ENCODE measurements at regions not wholly inside any gene's neighbourhood (a gene's known extent, or its start where the extent isn't known, plus 50 kb on each side); places are given as distances from the start of the nearest gene placed in this dataset.
A peak's percentile ranks its signal among the peaks of the same experiment; 100 is the strongest.

DNA sequence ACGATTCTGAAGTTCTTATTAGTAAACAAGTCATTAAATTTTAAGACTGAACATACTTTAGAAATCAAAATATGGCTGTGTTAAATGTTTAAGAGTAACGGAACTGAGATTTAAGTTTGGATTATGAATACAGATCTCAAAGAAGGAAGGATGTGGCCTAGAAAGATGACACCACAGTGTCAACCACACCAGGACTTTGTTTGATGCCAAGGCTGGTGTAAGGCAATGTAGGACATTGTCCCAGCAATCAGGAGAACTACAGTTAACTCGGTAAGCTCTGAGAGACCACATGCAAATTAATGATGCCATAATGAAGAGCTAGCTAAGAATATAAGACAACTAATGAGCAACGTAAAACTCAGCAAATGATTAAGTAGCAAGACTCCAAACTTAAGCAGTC lies 932.9 kb downstream of the ADGRL2 start:
- Histone ChIP-seq H3K27me3 (no peaks in the 10 kb centered on the region), H3K36me3 (no peaks in the 10 kb centered on the region), H3K9me3 (peaks cover 0 to 9% (median 0%) of the 10 kb centered on the region in 4 donors), H3K4me3 (no peak overlapping the region), H3K27ac (no peak overlapping the region), H3K4me1 (peaks cover 0 to 3% (median 0%) of the 10 kb centered on the region in 4 donors)
- intact Hi-C loops (cut with DNase I), result no loop called here
- no peak for TF ChIP-seq POLR2A (IDR thresholded peaks at IDR 0.05)
- TF ChIP-seq, protein P1, sequence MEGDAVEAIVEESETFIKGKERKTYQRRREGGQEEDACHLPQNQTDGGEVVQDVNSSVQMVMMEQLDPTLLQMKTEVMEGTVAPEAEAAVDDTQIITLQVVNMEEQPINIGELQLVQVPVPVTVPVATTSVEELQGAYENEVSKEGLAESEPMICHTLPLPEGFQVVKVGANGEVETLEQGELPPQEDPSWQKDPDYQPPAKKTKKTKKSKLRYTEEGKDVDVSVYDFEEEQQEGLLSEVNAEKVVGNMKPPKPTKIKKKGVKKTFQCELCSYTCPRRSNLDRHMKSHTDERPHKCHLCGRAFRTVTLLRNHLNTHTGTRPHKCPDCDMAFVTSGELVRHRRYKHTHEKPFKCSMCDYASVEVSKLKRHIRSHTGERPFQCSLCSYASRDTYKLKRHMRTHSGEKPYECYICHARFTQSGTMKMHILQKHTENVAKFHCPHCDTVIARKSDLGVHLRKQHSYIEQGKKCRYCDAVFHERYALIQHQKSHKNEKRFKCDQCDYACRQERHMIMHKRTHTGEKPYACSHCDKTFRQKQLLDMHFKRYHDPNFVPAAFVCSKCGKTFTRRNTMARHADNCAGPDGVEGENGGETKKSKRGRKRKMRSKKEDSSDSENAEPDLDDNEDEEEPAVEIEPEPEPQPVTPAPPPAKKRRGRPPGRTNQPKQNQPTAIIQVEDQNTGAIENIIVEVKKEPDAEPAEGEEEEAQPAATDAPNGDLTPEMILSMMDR (IDR thresholded peaks at IDR 0.05), result no peak
- WGBS (ENCODE audit: insufficient coverage, low coverage, low lambda C conversion rate, missing lambda C conversion rate), result 77% methylated on average over 4 of the region's 4 CpGs
- ATAC-seq, result no peak
- DNase-seq, result no peak

DNA sequence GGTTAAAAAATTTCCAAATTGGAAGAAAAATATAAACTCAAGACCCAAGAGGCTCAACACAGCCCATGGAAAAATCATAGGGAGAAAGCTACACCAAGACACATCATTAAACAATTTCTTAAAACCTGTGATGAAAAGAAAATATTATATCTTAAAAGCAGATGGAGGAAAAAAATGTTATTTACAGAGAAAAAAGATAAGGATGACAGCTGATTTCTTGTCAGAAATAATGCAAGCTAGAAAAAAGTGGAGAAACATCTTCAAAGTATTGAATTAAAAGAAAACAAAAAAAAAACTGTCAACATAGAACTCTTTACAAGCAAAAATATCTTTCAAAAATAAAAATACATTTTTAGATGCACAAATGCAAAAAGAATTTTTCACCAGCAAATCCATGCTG lies 930.5 kb downstream of the ADGRL2 start:
- TF ChIP-seq, protein P1 (IDR thresholded peaks at IDR 0.05), result no peak
- TF ChIP-seq POLR2A (IDR thresholded peaks at IDR 0.05), result no peak
- intact Hi-C loops (cut with DNase I), result no loop called here
- no peaks in the 10 kb centered on the region for H3K36me3 ChIP-seq

DNA sequence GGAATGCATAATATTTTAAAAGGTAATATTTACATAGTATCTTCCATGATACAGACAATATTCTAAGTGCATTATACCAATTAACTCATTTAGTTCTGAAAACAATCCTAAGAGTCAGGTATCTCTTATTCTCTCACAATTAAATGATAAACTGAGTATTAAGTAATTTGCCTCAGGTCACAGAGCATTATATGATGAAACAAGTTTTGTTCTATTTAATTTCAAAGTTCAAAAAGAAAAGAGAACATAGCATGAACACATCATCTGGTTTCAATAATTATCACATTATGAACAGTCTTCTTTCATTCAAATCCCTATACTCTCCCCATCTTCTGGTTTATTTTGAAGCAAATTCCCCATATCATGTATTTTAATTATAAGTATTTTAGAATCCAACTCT lies 927.5 kb downstream of the ADGRL2 start:
- intact Hi-C loops (cut with DNase I), result no loop called here
- Histone ChIP-seq H3K4me1 (peaks cover 0 to 11% (median 0%) of the 10 kb centered on the region in 4 donors), H3K27me3 (no peaks in the 10 kb centered on the region), H3K9me3 (peaks cover 0 to 9% (median 0%) of the 10 kb centered on the region in 4 donors), H3K27ac (no peak overlapping the region), H3K4me3 (no peak overlapping the region), H3K36me3 (no peaks in the 10 kb centered on the region)
- DNase-seq (no peak), ATAC-seq (peak in 2 of 4 donors; percentile 58 to 67)
- TF ChIP-seq, protein P1 (IDR thresholded peaks at IDR 0.05), result no peak
- TF ChIP-seq POLR2A (IDR thresholded peaks at IDR 0.05), result no peak

More for the DNA sequence above, 930.5 kb downstream of the ADGRL2 start:
- Histone ChIP-seq H3K4me3 (no peak overlapping the region), H3K4me1 (peaks cover 0 to 11% (median 0%) of the 10 kb centered on the region in 4 donors), H3K9me3 (peaks cover 0 to 9% (median 0%) of the 10 kb centered on the region in 4 donors), H3K27me3 (no peaks in the 10 kb centered on the region), H3K27ac (no peak overlapping the region)
- DNase-seq, result no peak
- ATAC-seq, result no peak

DNA sequence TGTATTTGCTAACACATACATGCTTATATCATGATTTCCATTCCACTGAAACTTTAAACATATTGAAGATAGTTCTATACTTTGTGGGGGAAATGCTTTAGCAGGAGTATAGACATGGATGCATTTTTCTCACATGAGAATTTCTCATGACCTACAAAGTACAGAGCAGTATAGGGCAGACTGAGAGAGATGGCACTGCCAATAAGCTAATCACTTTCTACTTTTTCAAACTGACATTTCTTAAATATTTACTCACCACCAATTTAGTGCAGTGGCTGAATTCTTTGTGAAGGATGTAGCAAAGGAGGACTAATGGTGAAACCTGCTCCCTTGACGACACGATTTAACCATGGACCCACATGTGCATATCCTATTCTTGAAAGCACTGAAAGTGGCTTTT lies 923.5 kb downstream of the ADGRL2 start:
- ATAC-seq, result no peak
- intact Hi-C loops (cut with DNase I), result no loop called here
- Histone ChIP-seq H3K4me3 (no peak overlapping the region), H3K36me3 (no peaks in the 10 kb centered on the region), H3K4me1 (peaks cover 0 to 18% (median 0%) of the 10 kb centered on the region in 4 donors), H3K9me3 (no peaks in the 10 kb centered on the region), H3K27me3 (no peaks in the 10 kb centered on the region), H3K27ac (no peak overlapping the region)
- 94% methylated on average over 2 of the region's 2 CpGs for WGBS (ENCODE audit: insufficient coverage, low coverage, low lambda C conversion rate, missing lambda C conversion rate)
- no peak for DNase-seq
- no peak for TF ChIP-seq POLR2A (IDR thresholded peaks at IDR 0.05)
- TF ChIP-seq, protein P1 (IDR thresholded peaks at IDR 0.05), result no peak

DNA sequence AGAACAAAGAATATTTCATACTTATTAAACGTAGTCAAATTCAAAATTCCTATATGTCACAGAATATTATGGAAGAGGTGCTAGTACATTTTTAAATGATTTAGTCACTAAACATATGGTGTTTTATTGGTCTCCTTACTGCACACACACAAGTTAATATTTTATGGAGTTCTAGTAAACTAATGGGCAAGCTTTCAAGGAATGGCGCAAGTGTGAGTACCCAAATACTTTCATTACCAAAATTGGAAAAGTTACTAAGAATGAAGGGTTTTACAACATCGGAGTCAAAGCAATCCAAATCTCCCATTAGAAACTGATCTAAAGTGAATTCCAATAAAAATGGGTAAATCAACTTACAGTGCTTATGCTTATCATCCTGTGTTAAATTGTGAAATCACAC lies 921.9 kb downstream of the ADGRL2 start:
- Histone ChIP-seq H3K4me3 (no peak overlapping the region), H3K27ac (peak overlapping the region in 1 of 3 donors; percentile 52), H3K36me3 (no peaks in the 10 kb centered on the region), H3K9me3 (no peaks in the 10 kb centered on the region), H3K27me3 (no peaks in the 10 kb centered on the region), H3K4me1 (peaks cover 0 to 7% (median 0%) of the 10 kb centered on the region in 4 donors)
- ATAC-seq (peak; percentile 52 to 88 (median 60)), DNase-seq (peak in 1 of 3 donors; percentile 48)
- 34% methylated on average over 3 of the region's 3 CpGs for WGBS (ENCODE audit: insufficient coverage, low coverage, low lambda C conversion rate, missing lambda C conversion rate)
- intact Hi-C loops (cut with DNase I), result no loop called here
- TF ChIP-seq, protein P1 (IDR thresholded peaks at IDR 0.05), result no peak
- TF ChIP-seq POLR2A (IDR thresholded peaks at IDR 0.05), result no peak

Data from right lobe of liver (tissue), 6 donors.